ENCODE measurements at regions not wholly inside any gene's neighbourhood (a gene's known extent, or its start where the extent isn't known, plus 50 kb on each side); places are given as distances from the start of the nearest gene placed in this dataset.

- no peak for DNase-seq (ENCODE audit: low read depth)
These were observed 50.0 kb upstream of the DOCK9 start for GRCh38 chr13:99027661-99028425.

- DNase-seq (ENCODE audit: low read depth): no peak
These were observed 51.0 kb upstream of the DOCK9 start for GRCh38 chr13:99028890-99029289.

DNA sequence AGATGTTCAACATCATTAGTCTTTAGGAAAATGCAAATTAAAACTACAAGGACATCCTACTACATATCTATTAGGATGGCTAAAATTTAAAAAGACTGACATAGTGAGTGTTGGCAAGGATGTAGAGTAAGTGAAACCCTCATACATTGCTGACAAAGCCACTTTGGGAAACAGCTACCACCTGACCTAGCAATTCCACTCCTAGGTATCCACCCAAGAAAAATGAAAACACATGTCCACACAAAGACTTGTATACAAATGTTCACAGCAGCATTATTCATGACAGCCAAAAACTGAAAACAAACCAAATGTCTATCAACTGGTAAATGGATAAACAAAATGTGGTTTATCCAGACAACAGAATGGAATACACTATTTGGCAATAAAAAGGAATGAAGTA, 51.7 kb upstream of the DOCK9 start:
- no peak for DNase-seq (ENCODE audit: low read depth)

GRCh38 chr13:99030326-99030725, 52.5 kb upstream of the DOCK9 start:
- no peak for DNase-seq (ENCODE audit: low read depth)

DNA sequence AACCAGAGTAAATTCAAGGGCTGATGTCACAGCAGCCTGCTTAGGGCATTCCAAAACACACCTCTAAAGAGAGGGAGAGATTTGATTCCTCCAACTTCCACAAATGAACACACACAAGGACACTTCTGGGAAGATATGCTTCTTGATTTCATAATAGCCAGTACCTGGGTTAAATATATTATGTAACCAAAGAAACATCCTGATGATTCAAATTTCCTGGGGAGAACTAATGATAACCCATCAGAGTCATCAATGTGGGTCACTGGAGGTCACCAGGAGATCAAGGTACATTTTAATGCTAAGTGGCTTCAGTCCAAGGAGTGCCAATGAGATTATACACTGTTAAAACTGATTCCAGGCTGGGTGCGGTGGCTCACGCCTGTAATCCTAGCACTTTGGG, 54.0 kb upstream of the DOCK9 start:
- no peak for DNase-seq (ENCODE audit: low read depth)

DNA sequence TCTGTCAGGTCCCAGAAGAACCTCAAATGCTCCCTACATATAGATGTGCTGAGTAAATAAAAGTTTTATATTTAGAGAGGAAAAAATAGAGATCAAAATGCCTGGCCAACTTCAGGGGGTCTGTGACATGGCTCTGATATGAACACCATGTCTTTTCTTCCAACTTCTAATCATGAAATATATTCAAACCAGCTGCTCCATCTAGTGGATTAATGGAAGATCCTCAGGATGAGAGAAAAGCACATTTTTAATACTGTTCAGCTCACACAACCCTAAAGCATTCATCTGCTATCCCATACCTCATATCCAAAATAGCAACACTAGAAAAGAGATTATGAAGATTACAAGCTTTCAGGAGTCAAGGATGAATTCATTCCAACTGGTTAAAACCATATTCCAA, 56.0 kb upstream of the DOCK9 start:
- DNase-seq (ENCODE audit: low read depth): no peak

DNA sequence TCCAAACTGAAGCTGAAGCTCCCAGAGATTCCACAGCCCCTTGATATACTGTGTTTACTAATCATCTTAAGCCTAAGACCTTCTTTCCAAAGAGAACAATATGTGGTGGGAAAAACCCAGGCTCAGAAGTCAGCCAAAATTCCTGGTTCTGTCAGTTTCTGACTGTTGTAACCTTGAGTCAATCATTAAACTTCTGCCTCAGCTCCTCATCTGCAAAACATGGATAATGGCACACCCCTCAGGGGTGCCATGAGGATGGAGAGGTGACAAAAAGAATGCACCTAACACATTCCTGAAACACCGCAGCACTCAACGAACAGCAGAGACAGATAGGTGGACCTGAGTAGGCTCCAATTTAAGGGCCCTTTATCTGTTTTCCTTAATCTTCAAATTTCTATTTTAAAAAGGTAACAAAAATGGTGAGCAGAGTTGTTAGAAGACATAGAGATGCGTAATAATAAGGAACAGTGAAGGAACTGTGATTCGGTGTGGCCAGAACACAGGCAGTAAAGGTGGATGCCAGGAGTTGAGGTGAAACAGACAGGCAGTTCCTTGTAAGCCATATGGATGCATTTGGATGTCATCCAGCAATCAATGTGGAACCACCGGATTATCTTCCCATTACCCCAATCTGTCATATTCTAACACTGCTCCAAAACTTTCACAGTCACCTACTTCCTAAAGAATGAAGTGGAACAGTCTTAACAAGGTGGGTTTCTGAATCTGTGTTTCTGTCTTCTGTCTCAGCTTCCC, 56.6 kb upstream of the DOCK9 start:
- no peak for DNase-seq (ENCODE audit: low read depth)

GRCh38 chr13:99035715-99036114, 57.9 kb upstream of the DOCK9 start:
- no peak for DNase-seq (ENCODE audit: low read depth)

- DNase-seq (ENCODE audit: low read depth): no peak
These were observed 59.9 kb upstream of the DOCK9 start for GRCh38 chr13:99037756-99038155.

DNA sequence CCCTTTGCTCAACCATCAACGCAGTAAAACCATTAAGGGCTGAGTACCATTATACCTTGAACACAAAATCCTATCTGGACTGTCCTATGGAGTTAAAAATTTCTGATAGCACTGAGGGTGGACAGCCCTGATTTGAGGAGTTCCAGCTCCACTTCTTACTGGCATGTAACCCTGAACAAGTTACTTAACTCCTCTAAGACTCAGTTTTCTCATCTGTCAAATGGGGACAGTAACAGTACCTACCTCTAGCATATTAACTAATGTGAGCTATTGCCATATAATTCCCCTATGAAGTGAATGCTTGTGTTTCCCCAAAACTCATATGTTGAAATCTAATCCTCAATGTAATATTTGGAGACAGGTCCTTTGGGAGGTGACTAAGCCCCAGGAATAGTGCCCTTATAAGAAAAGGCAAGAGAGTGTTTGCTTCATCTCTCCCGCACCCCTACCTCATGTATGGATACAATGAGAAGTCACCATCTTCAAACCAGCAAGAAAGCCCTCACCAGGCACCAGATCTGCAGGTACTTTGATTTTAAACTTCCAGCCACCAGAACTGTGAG, 61.9 kb upstream of the DOCK9 start:
- DNase-seq (ENCODE audit: low read depth): no peak

DNA sequence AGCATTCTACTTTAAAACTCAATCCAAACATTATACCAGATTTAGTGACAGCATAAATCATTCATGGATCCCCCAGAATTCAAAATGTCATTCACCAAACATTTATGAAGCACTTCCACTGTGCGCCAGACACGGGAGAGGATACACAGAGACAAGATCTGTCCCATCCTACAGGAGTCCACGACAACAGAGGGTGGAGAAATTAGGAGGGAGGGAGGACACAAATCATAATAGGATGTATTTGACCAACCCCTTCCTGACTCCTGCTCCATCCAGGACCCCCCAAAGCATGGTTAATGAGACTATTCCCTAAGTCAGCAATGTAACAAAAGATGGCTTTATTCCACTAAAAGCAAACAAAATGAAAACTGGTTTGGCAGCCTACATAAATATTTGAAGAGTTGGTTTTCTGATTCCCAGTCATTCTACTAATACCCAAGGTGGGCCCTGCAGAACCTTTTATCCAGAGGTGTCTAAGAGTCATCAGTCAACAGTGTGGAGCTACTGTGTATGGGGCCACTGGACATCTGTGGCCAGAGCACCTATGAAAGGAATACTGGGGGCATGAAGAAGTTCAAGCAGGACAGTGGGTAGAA, 62.8 kb upstream of the DOCK9 start:
- no peak for DNase-seq (ENCODE audit: low read depth)

DNA sequence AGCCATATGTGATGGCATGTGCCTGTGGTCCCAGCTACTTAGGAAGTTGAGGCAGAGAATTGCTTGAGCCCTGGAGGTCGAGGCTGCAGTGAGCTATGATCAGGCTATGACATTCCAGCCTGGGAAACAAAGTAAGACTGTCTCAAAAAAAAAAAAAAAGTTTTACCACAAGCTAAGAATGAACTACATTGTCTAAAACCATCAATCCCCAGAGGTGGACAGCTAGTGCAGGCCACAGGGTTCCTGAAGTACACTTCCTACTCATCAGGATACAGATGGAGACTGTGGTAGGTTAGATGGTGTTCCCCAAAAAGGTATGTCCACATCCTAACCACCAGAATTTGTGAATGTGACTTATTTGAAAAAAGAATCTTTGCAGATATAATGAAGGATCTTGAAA, 63.5 kb upstream of the DOCK9 start:
- DNase-seq (ENCODE audit: low read depth): no peak

- DNase-seq (ENCODE audit: low read depth): no peak
These were observed 63.9 kb upstream of the DOCK9 start for GRCh38 chr13:99041788-99042187.

GRCh38 chr13:99042521-99043250, 64.8 kb upstream of the DOCK9 start:
- DNase-seq (ENCODE audit: low read depth): no peak

DNA sequence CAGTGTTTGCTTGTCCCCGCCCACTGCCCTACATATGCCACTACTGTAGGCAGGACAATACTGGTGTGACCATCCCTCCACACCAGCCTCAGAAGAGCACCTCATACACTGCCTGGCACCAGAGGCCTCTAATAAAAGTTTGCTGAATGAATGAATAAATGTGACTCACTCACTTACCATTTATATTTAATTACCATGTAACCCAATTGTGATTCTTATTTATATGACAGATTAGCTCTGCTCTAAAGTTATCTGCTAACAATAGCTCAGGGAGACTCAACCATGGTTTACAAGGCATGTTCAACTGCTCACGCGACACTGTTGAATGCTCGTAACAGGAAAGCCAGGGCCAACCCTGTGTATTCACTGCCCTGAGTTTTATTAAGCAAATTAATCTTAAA, 66.0 kb upstream of the DOCK9 start:
- no peak for DNase-seq (ENCODE audit: low read depth)

GRCh38 chr13:99044764-99045163, 66.9 kb upstream of the DOCK9 start:
- DNase-seq (ENCODE audit: low read depth): no peak

DNA sequence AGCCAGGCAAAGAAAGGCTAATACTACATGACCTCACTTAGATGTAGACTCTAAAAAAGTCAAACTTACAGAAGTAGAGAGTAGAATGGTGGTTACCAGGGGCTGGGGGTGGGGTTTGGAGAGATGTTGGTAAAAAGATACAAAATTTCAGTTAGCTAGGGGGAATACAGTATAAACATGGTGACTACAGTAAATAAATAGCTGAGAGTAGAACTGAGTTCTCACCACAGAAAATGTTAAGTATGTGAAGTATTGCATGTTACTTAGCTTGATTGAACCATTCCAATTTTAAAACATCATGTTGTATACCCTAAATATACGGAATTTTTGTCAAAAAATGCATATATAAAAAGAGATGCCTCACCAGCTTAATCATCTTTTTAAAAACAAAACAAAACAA, 67.5 kb upstream of the DOCK9 start:
- DNase-seq (ENCODE audit: low read depth): no peak

DNA sequence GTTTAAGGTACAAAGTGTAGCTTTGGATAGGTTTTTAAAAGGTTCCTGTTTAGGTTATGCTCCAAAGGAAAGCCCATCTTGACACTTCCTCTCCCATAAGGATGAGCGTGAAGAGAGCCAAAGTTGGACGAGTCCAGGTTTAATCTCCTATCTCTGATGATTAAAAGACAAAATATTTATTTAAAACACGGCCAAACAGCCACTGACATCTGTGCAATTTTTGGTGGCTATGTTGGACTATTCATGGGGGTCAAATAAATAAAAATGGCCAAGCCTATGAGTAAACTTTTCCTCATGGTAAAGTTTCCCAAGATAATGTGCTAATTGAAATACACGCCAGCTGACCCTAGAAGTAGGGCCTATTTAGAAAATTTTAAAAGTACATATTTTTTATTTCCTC, 69.0 kb upstream of the DOCK9 start:
- DNase-seq (ENCODE audit: low read depth): no peak

- DNase-seq (ENCODE audit: low read depth): no peak
These were observed 73.2 kb upstream of the DOCK9 start for GRCh38 chr13:99050983-99051488.

GRCh38 chr13:99051768-99052455, 74.0 kb upstream of the DOCK9 start:
- DNase-seq (ENCODE audit: low read depth): no peak

DNA sequence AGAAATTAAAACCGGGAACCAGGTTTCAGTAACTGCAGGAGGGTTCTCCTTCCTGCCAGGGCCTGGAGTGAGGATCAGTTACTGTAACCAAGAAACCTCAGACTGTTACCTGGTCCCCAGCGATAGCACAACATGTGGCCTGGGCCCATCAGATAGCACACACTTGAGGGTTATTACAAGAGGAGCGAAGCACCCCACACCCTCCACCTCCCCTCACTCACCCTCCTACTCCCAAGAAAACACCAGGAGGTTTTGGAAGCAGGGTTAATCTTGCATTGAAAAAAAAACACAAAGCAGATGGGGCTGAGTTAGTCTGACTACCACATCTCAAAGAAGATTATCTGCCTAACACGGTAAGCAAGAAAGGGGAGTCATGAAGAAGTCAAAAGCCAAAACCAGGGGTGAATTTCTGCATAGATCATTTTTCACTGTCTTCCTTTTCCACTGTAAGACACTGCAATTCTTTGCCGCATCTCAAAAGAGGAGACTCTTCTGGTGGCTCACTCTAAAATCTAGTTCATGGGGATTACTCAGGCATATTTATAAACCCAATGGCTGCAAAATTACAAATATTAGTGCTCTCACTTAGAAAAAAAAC, 75.9 kb upstream of the DOCK9 start:
- no peak for DNase-seq (ENCODE audit: low read depth)

All from activated T-cell treated with anti-CD3 and anti-CD28 coated beads for 24 hours (primary cell).